ENCODE measurements at regions not wholly inside any gene's neighbourhood (a gene's known extent, or its start where the extent isn't known, plus 50 kb on each side); places are given as distances from the start of the nearest gene placed in this dataset.
"Not testable (repeated sequence)": the region's sequence is repeated elsewhere in the genome, so short reads cannot be mapped to it uniquely, and the experiment has no call there.

- Histone ChIP-seq H3K36me3 (no peaks in the 10 kb centered on the region), H3K27me3 (replicated peaks; ENCODE audit: insufficient read depth) (peaks cover 7% of the 10 kb centered on the region), H3K27ac (no peak overlapping the region), H3K4me1 (replicated peaks) (no peaks in the 10 kb centered on the region), H3K9me3 (no peaks in the 10 kb centered on the region), H3K4me3 (no peak overlapping the region)
- no peak for DNase-seq (ENCODE audit: low spot score)
- 90% methylated on average over 15 of the region's 16 CpGs for WGBS
- TF ChIP-seq CTCF (IDR thresholded peaks at IDR 0.05) (no peak), POLR2AphosphoS5 (IDR thresholded peaks at IDR 0.05) (no peak), POLR2A (IDR thresholded peaks at IDR 0.05) (no peak)
- intact Hi-C loops (cut with DNase I), result no loop called here
Measured at GRCh38 chr14:101666264-101666663, 95.2 kb upstream of the PPP2R5C start.

GRCh38 chr14:101669629-101670028, 91.9 kb upstream of the PPP2R5C start:
- intact Hi-C loops (cut with DNase I), result no loop called here
- Histone ChIP-seq H3K4me1 (replicated peaks) (no peaks in the 10 kb centered on the region), H3K4me3 (no peak overlapping the region), H3K27ac (no peak overlapping the region), H3K27me3 (replicated peaks; ENCODE audit: insufficient read depth) (peaks cover 7% of the 10 kb centered on the region), H3K9me3 (no peaks in the 10 kb centered on the region), H3K36me3 (no peaks in the 10 kb centered on the region)
- TF ChIP-seq CTCF (IDR thresholded peaks at IDR 0.05), result no peak
- TF ChIP-seq POLR2A (IDR thresholded peaks at IDR 0.05), result no peak
- TF ChIP-seq POLR2AphosphoS5 (IDR thresholded peaks at IDR 0.05), result no peak
- no peak for DNase-seq (ENCODE audit: low spot score)

GRCh38 chr14:101673873-101674272, 87.6 kb upstream of the PPP2R5C start:
- Histone ChIP-seq H3K27me3 (replicated peaks; ENCODE audit: insufficient read depth) (no peaks in the 10 kb centered on the region), H3K4me1 (replicated peaks) (no peaks in the 10 kb centered on the region), H3K36me3 (no peaks in the 10 kb centered on the region), H3K9me3 (no peaks in the 10 kb centered on the region), H3K4me3 (no peak overlapping the region), H3K27ac (no peak overlapping the region)
- intact Hi-C loops (cut with DNase I), result no loop called here
- DNase-seq (ENCODE audit: low spot score), result no peak
- WGBS, result 69% methylated on average over 5 of the region's 5 CpGs
- TF ChIP-seq CTCF (IDR thresholded peaks at IDR 0.05), result no peak
- no peak for TF ChIP-seq POLR2AphosphoS5 (IDR thresholded peaks at IDR 0.05)
- TF ChIP-seq POLR2A (IDR thresholded peaks at IDR 0.05), result no peak

GRCh38 chr14:101675835-101676234, 85.7 kb upstream of the PPP2R5C start:
- DNase-seq (ENCODE audit: low spot score); H3K27ac ChIP-seq; H3K9me3 ChIP-seq; H3K27me3 ChIP-seq (replicated peaks; ENCODE audit: insufficient read depth); H3K4me3 ChIP-seq; intact Hi-C loops (cut with DNase I); H3K4me1 ChIP-seq (replicated peaks); H3K36me3 ChIP-seq: not testable (repeated sequence)
- WGBS, result 70% methylated on average over 2 of the region's 2 CpGs

- H3K27me3 ChIP-seq (replicated peaks; ENCODE audit: insufficient read depth); H3K9me3 ChIP-seq; DNase-seq (ENCODE audit: low spot score); intact Hi-C loops (cut with DNase I); H3K4me1 ChIP-seq (replicated peaks); H3K27ac ChIP-seq; H3K36me3 ChIP-seq; H3K4me3 ChIP-seq: not testable (repeated sequence)
- 84% methylated on average over 11 of the region's 11 CpGs for WGBS
Measured at GRCh38 chr14:101677912-101678327, 83.6 kb upstream of the PPP2R5C start.

GRCh38 chr14:101681795-101682194, 79.7 kb upstream of the PPP2R5C start:
- Histone ChIP-seq H3K36me3 (no peaks in the 10 kb centered on the region), H3K4me1 (replicated peaks) (no peaks in the 10 kb centered on the region), H3K27ac (no peak overlapping the region), H3K4me3 (no peak overlapping the region), H3K9me3 (no peaks in the 10 kb centered on the region), H3K27me3 (replicated peaks; ENCODE audit: insufficient read depth) (no peaks in the 10 kb centered on the region)
- WGBS, result 87% methylated on average over 2 of the region's 2 CpGs
- no peak for DNase-seq (ENCODE audit: low spot score)
- TF ChIP-seq POLR2A (IDR thresholded peaks at IDR 0.05), result no peak
- TF ChIP-seq POLR2AphosphoS5 (IDR thresholded peaks at IDR 0.05), result no peak
- no peak for TF ChIP-seq CTCF (IDR thresholded peaks at IDR 0.05)
- intact Hi-C loops (cut with DNase I), result no loop called here

Data from prostate gland (tissue), 2 donors.